HCT116 (cell line): ENCODE measurements at regions not wholly inside any gene's neighbourhood (a gene's known extent, or its start where the extent isn't known, plus 50 kb on each side); places are given as distances from the start of the nearest gene placed in this dataset.

Source experiments
- ATAC-seq: fragments of 200-7000 bp; cut with Tn5 transposase; 2 replicates; pipeline ENCODE4 v1.9.1; 2020; ENCODE audit warnings: mild to moderate bottlenecking, moderate library complexity
- BruUV-seq: library from RNA; stranded (reverse); fragments of 400-500 nt; replicated peaks from 2 replicates; lab custom pipeline; 2021; lab: Mats Ljungman, UMichigan
- CTCF ChIA-PET: fragments of 300-600 bp; sonication (Branson Sonifier 250); formaldehyde crosslinking; loops from one replicate; lab custom pipeline; 2021; ENCODE audit warnings: antibody characterized with exemption; lab: Charles Lee
- POLR2A ChIA-PET: fragments of 300-600, 350-600 bp; sonication (Branson Sonifier 250); formaldehyde crosslinking; loops from one replicate; lab custom pipeline; 2021; ENCODE audit warnings: antibody characterized with exemption; lab: Charles Lee
- RAD21 ChIA-PET, 2 experiments: fragments of 300-600 bp; sonication (Branson Sonifier 250); formaldehyde crosslinking; loops; one replicate each; lab custom pipeline; 2023; ENCODE audit warnings: low total read pairs in 2 of 2; ENCODE audit not compliant: uncharacterized antibody in 2 of 2, unreplicated experiment in 2 of 2, low non-redundant PET in 1 of 2; lab: Charles Lee
- DNase-seq: peaks from one replicate; pipeline ENCODE4 v3.0.0-alpha.2; 2010; ENCODE audit warnings: low read depth, low spot score
- H2AFZ ChIP-seq: fragments of 200-600 bp; shearing (Covaris generic), sonication (generic); 2 replicates; pipeline ENCODE4 v1.6.1; 2017; ENCODE audit warnings: low read depth, mixed run types, mixed read lengths, antibody characterized with exemption, low read length; ENCODE audit not compliant: poor library complexity, severe bottlenecking
- H3K27ac ChIP-seq: 2 replicates; pipeline ENCODE4 v1.5.1; 2012; ENCODE audit warnings: low read depth, low read length
- H3K27me3 ChIP-seq: fragments of 200-600 bp; sonication (generic); 2 replicates; pipeline ENCODE4 v1.6.1; 2016; ENCODE audit warnings: mixed run types, low read length, mixed read lengths; ENCODE audit not compliant: insufficient read depth
- H3K36me3 ChIP-seq, 2 experiments: fragments of 200-500 bp in 1 of 2; fragments of 200-600 bp in 1 of 2; sonication (Bioruptor generic) in 1 of 2; sonication (generic) in 1 of 2; 2 replicates each; pipeline versions ENCODE4 v1.5.1 to v1.6.1; 2014 to 2016; ENCODE audit warnings: low read length in 2 of 2, inconsistent platforms in 1 of 2, mixed read lengths in 1 of 2, mixed run types in 1 of 2; ENCODE audit not compliant: insufficient read depth in 2 of 2, control insufficient read depth in 1 of 2
- H3K4me1 ChIP-seq, 2 experiments: fragments of 200-600 bp in 1 of 2; sonication (generic) in 1 of 2; 2 replicates each; pipeline versions ENCODE4 v1.5.1 to v1.6.1; 2012 to 2017; ENCODE audit warnings: low read length in 2 of 2, inconsistent platforms in 1 of 2, mild to moderate bottlenecking in 1 of 2, mixed read lengths in 1 of 2, mixed run types in 1 of 2, moderate library complexity in 1 of 2; ENCODE audit not compliant: insufficient read depth in 2 of 2, control insufficient read depth in 1 of 2
- H3K4me2 ChIP-seq: fragments of 200-600 bp; sonication (generic); 2 replicates; pipeline ENCODE4 v1.6.1; 2017; ENCODE audit warnings: mixed run types, low read length, mixed read lengths
- H3K4me3 ChIP-seq, 2 experiments: fragments of 200-600 bp in 1 of 2; sonication (generic) in 1 of 2; replicated peaks in 1 of 2; 2 replicates each; pipeline ENCODE4 v1.5.1; 2011 to 2016; ENCODE audit warnings: low read length in 2 of 2, control low read depth in 1 of 2, low read depth in 1 of 2, mild to moderate bottlenecking in 1 of 2, mixed read lengths in 1 of 2, mixed run types in 1 of 2
- H3K79me2 ChIP-seq: fragments of 200-600 bp; sonication (generic); 2 replicates; pipeline ENCODE4 v1.6.1; 2017; ENCODE audit warnings: mild to moderate bottlenecking, mixed run types, low read length, moderate library complexity, mixed read lengths; ENCODE audit not compliant: insufficient read depth
- H3K9ac ChIP-seq: fragments of 200-600 bp; sonication (generic); 2 replicates; pipeline ENCODE4 v1.6.1; 2016; ENCODE audit warnings: low read length, mixed read lengths
- H3K9me2 ChIP-seq: fragments of 200-600 bp; sonication (generic), shearing (Covaris generic); 2 replicates; pipeline ENCODE4 v1.6.1; 2017; ENCODE audit warnings: mixed run types, mild to moderate bottlenecking, moderate library complexity; ENCODE audit not compliant: insufficient read depth
- H3K9me3 ChIP-seq, 2 experiments: fragments of 200-500 bp in 1 of 2; fragments of 200-600 bp in 1 of 2; sonication (Bioruptor generic) in 1 of 2; sonication (generic) in 1 of 2; 2 replicates each; pipeline ENCODE4 v1.6.1; 2014 to 2017; ENCODE audit warnings: low read length in 2 of 2, mixed read lengths in 2 of 2, inconsistent platforms in 1 of 2, low read depth in 1 of 2, mild to moderate bottlenecking in 1 of 2, mixed run types in 1 of 2, moderate library complexity in 1 of 2; ENCODE audit not compliant: control insufficient read depth in 1 of 2, insufficient read depth in 1 of 2
- H4K20me1 ChIP-seq: fragments of 200-600 bp; sonication (generic), shearing (Covaris generic); 2 replicates; pipeline ENCODE4 v1.6.1; 2017; ENCODE audit warnings: mixed run types, mild to moderate bottlenecking, moderate library complexity; ENCODE audit not compliant: insufficient read depth
- EZH2 ChIP-seq: fragments of 200-600 bp; sonication (generic); IDR thresholded peaks from 2 replicates; pipeline ENCODE4 v1.6.1; 2017; ENCODE audit warnings: antibody characterized with exemption, mixed run types
- JUND ChIP-seq: IDR thresholded peaks from 2 replicates; pipeline ENCODE4 v1.6.1; 2012
- POLR2A ChIP-seq: IDR thresholded peaks from 2 replicates; pipeline ENCODE4 v1.7.0; 2011; ENCODE audit warnings: borderline replicate concordance; ENCODE audit not compliant: insufficient read depth, insufficient read length; ENCODE audit errors: extremely low read depth
- RAD21 ChIP-seq: IDR thresholded peaks from 2 replicates; pipeline ENCODE4 v1.6.1; 2012; ENCODE audit warnings: low read depth, mild to moderate bottlenecking
- ZFX ChIP-seq: fragments of 450-650 bp; IDR thresholded peaks from 2 replicates; pipeline ENCODE4 v1.6.1; 2017
- intact Hi-C: fragments of 100-400 bp; cut with micrococcal nuclease; formaldehyde crosslinking; loops from 2 replicates; pipeline ENCODE4 v1.10.0; 2022
- TF ChIP-seq, protein P1 (sequence below): IDR thresholded peaks from 2 replicates; pipeline ENCODE4 v1.6.1; 2011; ENCODE audit warnings: mild to moderate bottlenecking, low read length, moderate library complexity; ENCODE audit not compliant: insufficient replicate concordance; ENCODE audit errors: extremely low read depth

DNA sequence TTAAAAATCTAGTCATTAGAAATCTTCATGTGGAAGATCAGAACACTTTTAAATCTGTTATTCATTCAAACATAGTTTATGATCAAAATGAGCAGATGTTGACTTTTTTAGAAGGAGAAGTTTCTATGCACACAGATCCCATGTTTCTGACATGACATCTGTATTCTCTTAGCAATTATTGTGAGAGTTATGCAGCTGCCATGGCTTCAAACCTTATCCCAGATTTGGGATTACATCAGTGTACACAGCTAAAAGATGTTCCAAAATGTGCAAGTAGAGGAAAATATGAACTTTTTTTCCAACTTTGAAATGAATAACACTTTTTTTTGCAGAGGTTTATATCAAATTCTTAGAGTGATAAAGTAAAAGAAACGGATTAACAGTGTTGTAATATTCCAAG is 1166.9 kb downstream of the ZPLD1 start (continued):
- TF ChIP-seq ZFX (no peak), JUND (no peak)
- TF ChIP-seq, protein P1, sequence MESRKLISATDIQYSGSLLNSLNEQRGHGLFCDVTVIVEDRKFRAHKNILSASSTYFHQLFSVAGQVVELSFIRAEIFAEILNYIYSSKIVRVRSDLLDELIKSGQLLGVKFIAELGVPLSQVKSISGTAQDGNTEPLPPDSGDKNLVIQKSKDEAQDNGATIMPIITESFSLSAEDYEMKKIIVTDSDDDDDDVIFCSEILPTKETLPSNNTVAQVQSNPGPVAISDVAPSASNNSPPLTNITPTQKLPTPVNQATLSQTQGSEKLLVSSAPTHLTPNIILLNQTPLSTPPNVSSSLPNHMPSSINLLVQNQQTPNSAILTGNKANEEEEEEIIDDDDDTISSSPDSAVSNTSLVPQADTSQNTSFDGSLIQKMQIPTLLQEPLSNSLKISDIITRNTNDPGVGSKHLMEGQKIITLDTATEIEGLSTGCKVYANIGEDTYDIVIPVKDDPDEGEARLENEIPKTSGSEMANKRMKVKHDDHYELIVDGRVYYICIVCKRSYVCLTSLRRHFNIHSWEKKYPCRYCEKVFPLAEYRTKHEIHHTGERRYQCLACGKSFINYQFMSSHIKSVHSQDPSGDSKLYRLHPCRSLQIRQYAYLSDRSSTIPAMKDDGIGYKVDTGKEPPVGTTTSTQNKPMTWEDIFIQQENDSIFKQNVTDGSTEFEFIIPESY = no peak

- H2AFZ ChIP-seq = no peak overlapping the region
- no peak overlapping the region for H3K4me2 ChIP-seq
- H3K79me2 ChIP-seq = no peaks in the 10 kb centered on the region
- no peak for ATAC-seq
- TF ChIP-seq EZH2 = no peak
- TF ChIP-seq RAD21 = peak; percentile 32; the same call in 1 of the 2 replicates
- TF ChIP-seq POLR2A = no peak
- no peak for DNase-seq
- no peaks in the 10 kb centered on the region for H3K4me1 ChIP-seq
- peaks cover 6% of the 10 kb centered on the region; the same call in 1 of the 2 replicates for H3K9me2 ChIP-seq
- intact Hi-C loops = loop anchor here (10.0 kb wide), 1 partner anchor 315 kb away; no protein-coding TSS in a partner anchor
- H3K27ac ChIP-seq = no peak overlapping the region
- ChIA-PET CTCF (no interaction called here), RAD21 (interaction anchor here in 1 of 2 experiments (0.6 kb wide), 1 partner anchor 205 kb away, joined by 3 read pairs; no protein-coding TSS in a partner anchor), POLR2A (no interaction called here)
- H3K36me3 ChIP-seq = no peaks in the 10 kb centered on the region
- no peak overlapping the region for H3K4me3 ChIP-seq
- BruUV-seq = no TSS peak
- H4K20me1 ChIP-seq = no peaks in the 10 kb centered on the region; the same call in 1 of the 2 replicates
- H3K9me3 ChIP-seq = no peaks in the 10 kb centered on the region
- no peak overlapping the region for H3K9ac ChIP-seq
- H3K27me3 ChIP-seq = no peaks in the 10 kb centered on the region
Observed at GRCh38 chr3:103609472-103609871, 1174.7 kb downstream of the ZPLD1 start.
